ENCODE measurements at regions not wholly inside any gene's neighbourhood (a gene's known extent, or its start where the extent isn't known, plus 50 kb on each side); places are given as distances from the start of the nearest gene placed in this dataset.

DNA sequence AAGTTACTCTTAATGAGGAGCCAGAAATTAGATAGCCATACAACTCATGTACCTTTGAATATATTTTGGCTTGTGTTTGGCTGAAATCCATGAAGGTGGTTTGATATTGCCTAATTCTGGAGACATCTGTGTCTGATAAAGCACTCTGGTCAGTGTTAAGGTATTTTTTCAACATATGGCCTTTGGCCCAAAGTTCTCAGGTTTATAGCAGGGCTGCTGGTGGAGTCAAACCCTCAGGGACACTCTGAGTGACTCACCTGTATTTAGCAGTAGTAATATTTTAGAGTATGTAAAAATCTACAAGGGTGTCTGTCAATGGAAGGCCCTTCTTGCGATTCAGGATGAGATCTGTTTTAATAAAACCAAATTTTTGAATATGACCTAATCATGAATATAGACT, 666.5 kb downstream of the SLC4A3 start:
- DNase-seq: no peak

- no peak for DNase-seq
Measured at GRCh38 chr2:220296174-220296573, 668.7 kb downstream of the SLC4A3 start.

GRCh38 chr2:220297093-220297492, 669.7 kb downstream of the SLC4A3 start:
- DNase-seq: no peak

- DNase-seq: no peak
Measured at GRCh38 chr2:220300806-220301205, 673.4 kb downstream of the SLC4A3 start.

DNA sequence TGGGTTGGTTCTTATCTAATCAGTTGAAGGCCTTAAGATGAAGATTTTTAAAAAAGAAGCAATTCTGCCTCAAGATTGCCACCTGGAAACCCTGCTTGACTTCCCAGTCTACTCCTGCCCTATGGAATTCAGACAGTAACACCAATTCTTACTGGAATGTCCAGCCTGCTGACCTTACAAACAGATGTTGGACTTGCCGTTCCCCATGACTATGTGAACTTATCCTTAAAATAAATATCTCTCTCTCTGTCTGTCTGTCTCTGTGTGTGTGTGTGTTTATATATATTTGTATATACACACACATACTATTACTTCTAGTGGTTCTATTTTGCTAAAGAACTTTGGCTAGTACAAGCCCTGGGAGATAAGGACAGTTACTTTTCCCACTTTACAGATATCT, 675.3 kb downstream of the SLC4A3 start:
- no peak for DNase-seq

- DNase-seq: no peak
Measured at GRCh38 chr2:220309215-220309614, 681.8 kb downstream of the SLC4A3 start.

- DNase-seq: no peak
Measured at GRCh38 chr2:220310451-220310861, 683.0 kb downstream of the SLC4A3 start.

DNA sequence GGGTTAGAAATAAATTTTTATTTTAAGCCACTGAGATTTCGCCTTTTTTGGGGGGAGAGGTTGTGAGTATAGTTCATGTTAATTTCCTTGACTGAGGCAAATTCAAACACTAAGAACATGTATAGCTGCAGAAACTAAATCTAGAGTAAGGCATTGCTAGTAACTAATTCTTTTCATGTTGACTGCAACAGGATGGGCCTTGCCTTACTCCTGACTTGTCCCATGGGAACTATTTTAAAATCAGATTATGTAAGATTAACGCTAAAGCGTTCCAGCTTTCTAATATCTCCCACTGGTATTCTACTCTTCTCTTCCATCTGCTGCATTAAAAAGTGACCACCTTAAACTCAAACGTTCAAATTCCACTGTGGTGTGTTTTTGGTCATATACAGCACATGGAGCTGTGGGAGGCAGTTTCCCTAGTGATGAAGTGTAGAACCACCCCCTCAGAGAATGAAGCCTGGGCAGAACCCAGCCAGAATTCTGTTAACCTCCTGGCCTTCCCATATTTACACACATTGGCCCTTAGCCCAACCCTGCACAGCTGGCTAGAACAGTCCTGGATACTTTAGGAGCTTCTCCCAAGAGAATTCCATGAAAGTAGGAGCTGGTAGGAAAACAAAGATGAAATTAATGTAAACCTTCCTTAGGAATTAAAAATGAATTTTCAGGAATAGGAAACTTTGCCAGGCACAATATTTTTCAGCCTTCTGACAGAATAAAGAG, 687.8 kb downstream of the SLC4A3 start:
- no peak for DNase-seq

DNA sequence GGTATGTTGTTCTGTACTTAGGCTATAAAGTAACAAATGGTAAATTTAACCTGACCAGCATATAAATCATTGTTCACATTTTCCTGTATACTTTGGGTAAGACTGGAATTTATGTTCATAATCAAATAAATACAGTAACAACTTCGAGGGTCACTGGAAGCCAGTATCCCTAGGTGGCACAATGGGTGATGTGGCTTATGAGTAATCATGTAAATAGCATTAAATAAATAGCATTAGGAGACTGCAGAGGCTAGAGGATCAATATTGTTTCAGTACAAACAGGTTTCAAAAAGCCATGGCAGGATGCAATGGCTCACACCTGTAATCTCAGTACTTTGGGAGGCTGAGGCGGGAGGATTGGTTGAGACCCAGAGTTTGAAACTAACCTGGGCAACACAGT, 690.6 kb downstream of the SLC4A3 start:
- no peak for DNase-seq

GRCh38 chr2:220318508-220318907, 691.1 kb downstream of the SLC4A3 start:
- no peak for DNase-seq

DNA sequence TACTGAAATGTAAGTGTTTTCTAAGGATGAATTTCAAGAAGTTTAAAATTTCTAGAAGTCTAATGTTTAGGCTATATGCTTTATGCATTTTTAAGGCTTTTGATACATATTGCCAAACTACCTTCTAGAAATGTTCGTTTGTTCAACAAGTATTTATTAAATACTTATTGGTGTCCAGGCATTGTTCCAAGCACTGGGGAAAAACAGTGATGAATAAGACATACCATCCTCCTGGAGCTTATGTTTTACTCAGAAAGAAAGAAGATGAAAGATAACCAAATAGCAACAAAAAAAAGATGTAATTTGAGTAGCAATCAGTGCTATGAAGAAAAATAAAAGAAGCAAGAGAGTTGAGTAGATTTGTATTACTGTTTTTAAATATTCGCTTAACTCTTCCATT, 692.9 kb downstream of the SLC4A3 start:
- DNase-seq: no peak

DNA sequence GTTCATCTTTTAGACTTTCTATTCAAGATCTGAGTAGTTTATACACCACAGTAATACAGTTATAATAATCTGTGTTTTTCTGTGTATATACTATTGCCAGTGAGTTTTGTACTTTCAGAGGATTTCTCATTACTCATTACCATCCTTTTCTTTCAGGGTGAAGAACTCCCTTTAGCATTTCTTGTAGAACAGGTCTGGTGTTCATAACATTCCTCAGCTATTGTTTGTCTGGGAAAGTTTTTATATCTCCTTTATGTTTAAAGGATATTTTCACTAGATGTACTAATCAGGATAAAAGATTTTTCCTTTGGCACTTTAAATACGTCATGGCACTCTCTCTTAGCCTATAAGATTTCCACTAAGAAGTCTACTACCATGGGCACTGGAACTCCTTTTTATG, 705.5 kb downstream of the SLC4A3 start:
- DNase-seq: no peak

DNA sequence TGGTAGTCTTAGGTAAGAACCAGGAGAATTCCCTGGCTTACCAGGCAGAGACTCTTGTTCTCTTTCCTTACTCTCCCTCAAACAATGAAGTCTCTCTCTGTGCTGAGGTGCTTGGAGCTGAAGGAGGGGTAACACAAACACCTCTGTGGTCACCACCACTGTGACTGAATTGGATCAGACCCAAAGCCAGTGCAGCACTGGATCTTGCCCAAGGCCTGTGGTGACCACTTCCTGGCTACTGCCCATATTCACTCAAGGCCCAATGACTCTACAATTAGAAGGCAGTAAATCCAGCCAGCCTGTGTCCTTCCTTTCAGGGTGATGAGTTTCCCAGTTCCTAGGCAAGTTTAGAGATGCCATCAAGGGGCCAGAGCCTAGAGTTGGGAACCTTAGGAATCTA, 706.8 kb downstream of the SLC4A3 start:
- DNase-seq: no peak

DNA sequence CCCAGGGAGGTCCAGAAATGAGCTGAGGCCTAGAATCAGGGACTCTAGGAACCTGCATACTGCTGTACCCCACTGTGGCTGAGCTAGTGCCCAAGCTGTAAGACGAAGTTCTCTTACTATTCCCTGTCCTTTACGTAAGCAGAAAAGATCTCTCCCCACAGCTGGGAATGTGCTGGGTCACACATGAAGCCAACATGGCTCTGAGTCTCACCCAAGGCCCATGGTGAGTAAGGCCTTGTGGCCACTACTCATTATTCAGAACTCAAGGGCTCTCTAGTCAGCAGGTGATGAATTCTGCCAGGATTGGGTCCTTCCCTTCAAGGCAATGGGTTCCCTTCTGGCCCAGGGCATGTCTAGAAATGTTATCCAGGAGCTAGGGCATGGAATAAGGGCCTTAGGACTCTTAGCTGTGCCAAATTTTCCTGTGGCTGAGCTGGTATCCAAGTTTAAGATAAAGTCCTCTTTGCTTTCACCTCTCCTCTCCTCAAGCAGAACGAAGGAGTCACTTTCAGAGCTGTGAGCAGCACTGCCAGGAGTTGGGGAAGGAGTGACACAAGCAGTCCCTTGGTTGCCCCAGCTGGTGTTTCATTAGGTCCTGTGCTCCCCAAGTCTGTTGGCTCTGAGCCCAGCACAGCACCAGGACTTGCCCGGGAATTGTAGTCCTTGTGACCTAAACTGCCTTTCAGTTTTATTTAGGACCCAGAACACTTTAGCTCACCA, 707.6 kb downstream of the SLC4A3 start:
- no peak for DNase-seq

- DNase-seq: no peak
Measured at GRCh38 chr2:220335591-220335915, 708.1 kb downstream of the SLC4A3 start.

GRCh38 chr2:220336771-220337170, 709.3 kb downstream of the SLC4A3 start:
- no peak for DNase-seq

DNA sequence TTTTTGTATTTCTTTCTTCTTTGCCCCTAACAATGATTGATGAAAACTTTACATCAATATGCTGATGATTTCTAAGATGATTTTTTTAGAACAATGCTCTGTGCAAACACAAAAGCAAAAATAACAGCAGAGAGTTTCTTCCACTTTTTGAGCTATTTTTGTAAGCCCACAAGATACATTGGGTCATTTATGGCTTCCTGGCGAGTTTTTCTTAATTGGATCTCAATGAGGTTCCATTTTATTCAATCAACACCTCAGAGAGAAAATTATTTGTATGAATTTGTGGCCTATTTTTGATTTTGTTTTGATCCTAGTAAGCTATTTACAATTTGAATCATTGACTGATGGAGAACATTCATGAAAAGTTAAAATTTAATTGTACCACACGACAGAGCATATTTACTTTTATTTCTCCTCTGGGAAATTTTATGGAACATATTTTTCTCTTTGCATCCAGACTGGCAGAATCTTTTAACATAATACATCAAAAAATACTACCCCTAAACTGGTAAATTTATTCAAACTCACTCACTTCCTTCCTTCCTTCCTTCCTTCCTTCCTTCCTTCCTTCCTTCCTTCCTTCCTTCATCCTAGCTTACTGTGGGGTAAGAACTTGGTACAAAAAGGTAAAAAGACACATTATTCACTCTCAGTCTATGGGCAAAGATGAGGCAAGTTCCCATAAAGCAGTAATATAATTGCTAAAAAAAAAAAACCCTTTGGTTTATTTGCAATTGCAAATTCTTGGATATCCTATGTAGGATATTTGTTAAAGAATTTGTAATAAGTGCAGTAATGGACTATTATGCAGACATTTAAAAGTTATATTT, 710.4 kb downstream of the SLC4A3 start:
- DNase-seq: no peak

DNA sequence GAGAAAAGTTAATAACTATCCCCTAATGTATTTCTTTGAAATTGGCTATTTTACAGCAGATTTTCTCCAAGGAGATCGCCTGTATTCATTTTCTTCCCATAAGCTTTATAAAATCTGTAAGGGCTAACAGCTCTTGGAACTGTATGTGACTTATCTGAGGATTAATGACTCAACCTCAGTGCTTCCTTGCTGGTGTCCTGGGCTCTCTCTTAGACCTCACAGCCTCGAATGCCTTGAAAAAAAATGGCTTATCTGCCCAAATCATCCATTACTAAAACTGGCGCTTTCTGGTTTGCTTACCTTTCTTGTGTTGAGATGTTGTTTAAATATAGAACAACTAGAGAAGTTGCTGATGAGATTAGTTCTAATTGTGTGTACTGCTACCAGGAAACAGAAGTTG, 713.6 kb downstream of the SLC4A3 start:
- no peak for DNase-seq

- no peak for DNase-seq
Measured at GRCh38 chr2:220346919-220347318, 719.5 kb downstream of the SLC4A3 start.

- DNase-seq: no peak
Measured at GRCh38 chr2:220347626-220348025, 720.2 kb downstream of the SLC4A3 start.

DNA sequence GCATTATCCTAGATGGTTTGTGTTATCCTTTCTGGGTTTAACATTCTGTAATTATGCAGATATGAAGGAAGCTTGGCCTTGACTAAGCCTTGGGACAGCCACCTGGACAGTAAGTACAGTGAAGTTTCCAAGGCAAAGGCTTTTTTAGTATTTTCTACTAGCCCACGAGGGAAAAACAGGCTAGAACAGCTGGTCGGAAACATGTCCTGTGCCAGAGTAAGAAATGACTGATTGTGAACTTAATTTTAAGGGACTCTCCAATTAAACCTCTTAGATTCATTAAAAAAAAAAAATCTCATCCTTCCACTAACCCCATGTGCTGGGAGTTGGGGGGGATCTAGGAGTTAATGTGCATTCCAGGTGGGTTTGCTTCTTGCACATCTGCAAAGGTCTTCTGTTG, 720.8 kb downstream of the SLC4A3 start:
- DNase-seq: no peak

- DNase-seq: no peak
Measured at GRCh38 chr2:220353897-220354296, 726.5 kb downstream of the SLC4A3 start.

GRCh38 chr2:220356076-220356475, 728.6 kb downstream of the SLC4A3 start:
- DNase-seq: no peak

Data from occipital lobe (tissue), 1 donor.